GM19328 (cell line): ENCODE measurements at regions not wholly inside any gene's neighbourhood (a gene's known extent, or its start where the extent isn't known, plus 50 kb on each side); places are given as distances from the start of the nearest gene placed in this dataset.
A peak's percentile ranks its signal among the peaks of the same experiment; 100 is the strongest.
"Not testable (repeated sequence)": the region's sequence is repeated elsewhere in the genome, so short reads cannot be mapped to it uniquely, and the experiment has no call there.

Source experiments
- ATAC-seq: cut with Tn5 transposase; IDR thresholded peaks from one replicate; pipeline ENCODE4 v1.9.1; 2021; ENCODE audit warnings: mild to moderate bottlenecking, moderate library complexity; ENCODE audit not compliant: unreplicated experiment

DNA sequence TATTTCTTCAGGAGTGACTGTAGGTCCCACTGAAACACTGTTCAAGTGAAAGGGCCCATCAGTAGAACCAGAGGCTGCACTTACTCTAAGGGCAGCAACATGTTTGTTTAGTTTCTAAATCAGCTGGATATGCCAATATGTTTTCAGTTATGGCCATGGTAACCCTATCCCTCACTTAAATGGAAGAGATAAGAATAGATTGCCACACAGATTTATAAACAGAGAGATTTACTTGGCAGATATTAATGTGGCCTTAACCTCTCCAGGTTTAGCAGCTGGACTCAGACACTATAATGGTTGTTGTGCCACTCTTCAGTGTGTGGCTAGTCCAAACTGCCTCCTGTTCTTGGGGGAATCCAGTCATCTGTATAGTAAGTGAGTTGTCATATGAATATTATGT, 354.1 kb downstream of the TEX13C start:
- ATAC-seq = no peak

DNA sequence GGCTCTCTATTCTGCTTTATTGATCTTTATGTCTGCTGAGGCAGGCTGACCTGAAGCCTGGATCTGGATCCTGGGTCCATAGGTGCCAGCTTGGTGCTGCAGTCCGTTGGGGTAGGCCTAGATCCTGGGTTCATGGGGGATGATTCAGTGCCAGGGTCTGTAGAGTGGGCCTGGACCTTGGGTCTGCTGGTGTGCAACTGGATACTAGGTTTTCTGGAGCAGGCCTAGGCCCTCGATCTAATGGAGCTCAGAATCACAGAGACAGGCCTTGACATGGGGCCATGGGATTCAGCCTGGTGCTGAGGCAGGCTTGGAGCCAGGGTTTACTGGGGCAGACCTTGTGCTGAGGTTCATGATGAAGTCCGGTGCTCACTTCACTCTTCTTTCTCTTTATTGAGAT, 358.6 kb downstream of the TEX13C start:
- no peak for ATAC-seq

DNA sequence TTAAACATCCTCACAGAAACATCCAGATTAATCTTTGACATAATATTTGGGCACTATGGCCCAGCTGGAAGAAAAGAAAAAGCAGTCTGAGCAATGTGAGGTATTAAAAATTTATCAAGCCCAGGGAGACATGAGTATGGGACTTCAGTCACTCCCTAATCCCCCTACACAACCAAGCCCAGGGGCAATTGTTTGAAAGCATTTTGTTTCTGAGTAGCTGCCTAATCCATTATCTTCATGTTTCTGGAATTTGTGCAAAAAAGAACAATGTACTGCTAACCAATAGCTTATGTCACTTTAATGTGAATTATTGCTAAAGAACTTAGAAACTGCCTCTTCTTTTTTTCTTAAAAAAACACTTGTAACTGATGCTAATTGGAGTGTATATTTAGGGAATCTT, 360.7 kb downstream of the TEX13C start:
- ATAC-seq = no peak

DNA sequence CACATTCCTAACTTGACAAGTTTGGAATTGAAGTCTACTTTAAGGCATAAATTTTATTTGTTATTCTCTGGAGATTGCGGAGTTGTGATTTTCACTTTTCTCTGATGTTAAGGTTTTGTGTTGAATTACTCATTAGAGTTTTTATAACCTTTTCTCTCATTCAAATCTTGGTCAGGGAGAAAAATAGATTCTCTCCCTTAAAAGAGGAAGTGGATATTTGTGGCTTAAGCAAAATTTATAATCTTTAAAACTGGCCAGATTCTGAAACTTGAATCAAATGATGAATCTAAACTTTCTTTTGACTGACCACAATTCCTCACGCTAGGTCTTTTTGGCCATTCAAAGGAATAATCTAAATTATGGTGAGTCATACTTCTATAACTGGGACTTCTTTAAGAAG, 361.4 kb downstream of the TEX13C start:
- ATAC-seq = peak; percentile 27

DNA sequence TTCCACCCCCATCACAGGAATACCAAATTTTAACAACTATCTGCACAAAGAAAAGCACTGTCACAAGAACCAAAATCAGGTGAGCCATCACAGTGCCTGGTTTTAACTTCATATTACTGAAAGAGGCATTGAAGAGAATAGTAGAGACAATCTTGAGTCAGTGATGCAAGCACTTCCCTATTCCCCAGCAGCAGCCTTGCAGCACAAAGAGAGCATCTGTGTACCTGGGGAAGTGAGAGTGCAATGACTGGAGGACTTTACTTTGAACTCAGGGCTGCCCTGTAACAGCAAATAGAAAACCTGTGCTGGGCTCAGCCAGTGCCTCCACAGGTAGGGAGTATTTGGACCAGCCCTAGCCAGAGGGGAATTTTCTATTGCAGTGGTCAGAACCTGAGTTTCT, 361.8 kb downstream of the TEX13C start:
- ATAC-seq = peak; percentile 78

DNA sequence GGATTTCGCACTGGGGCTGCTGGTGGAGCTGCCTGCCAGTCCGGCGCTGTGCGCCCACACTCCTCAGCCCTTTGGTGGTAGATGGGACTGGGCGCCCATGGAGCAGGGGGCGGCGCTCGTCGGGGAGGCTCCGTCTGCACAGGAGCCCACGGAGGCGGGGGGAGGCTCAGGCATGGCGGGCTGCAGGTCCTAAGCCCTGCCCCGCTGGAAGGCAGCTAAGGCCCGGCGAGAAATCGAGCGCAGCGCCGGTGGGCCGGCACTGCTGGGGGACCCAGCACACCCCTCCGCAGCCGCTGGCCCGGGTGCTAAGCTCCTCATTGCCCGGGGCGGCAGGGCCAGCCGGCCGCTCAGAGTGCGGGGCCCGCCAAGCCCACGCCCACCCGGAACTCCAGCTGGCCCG, 370.9 kb downstream of the TEX13C start:
- not testable (repeated sequence) for ATAC-seq

DNA sequence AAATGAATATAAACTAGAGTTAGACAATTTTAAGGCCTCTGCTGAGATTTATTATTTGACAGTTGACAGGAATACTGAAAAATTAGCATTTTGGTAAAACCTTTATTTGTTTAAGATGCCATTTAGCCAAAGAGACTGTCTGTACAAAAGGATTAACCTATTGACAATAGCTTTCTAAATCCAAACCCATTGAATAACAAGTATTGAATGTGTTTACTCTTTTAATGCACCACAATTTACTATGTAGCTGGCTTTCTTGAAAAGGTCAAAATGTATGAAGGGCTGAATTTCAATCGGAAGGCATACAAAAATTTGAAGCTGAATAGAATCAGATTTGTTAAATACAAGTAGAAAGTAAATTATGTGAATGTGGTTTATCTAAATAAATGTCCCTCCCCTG, 374.5 kb downstream of the TEX13C start:
- no peak for ATAC-seq

DNA sequence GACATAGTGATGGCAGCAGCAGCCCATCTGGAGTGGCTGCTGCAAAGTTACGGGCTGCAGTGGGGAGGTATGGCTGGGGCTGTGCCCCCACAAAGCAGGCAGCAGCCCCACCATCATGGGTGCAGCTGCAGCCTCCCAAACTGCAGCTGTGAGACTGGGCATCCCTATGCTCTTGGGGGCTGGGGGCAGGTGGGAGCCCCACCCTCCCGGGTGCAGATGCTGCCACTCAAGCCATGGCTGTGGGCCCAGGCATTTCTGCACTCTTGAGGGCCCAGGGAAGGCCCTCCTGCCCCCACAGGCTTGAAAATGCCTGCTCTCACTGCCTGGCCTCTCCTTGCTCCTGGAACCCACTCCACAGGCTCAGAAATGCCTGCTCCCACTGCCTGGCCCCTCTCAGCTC, 389.4 kb downstream of the TEX13C start:
- ATAC-seq = no peak

DNA sequence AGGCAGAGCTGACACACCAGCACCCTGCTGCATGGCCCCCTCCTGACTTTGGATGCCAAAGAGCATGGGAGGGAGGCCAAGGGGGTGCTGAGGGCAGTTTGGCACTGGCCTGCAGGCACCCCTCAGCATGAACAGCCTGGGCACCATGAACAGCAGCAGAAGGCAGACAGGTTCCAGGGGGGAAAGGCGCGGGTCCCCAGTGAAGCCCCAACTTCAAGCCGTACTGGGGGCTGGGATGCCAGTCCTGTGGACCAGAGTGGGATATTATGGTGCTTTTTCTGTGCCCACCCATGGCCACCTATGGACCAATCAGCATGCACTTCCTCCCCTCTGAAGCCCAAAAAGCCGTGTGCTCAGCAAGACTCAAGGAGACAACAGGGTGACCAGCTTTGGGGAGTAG, 389.9 kb downstream of the TEX13C start:
- no peak for ATAC-seq

DNA sequence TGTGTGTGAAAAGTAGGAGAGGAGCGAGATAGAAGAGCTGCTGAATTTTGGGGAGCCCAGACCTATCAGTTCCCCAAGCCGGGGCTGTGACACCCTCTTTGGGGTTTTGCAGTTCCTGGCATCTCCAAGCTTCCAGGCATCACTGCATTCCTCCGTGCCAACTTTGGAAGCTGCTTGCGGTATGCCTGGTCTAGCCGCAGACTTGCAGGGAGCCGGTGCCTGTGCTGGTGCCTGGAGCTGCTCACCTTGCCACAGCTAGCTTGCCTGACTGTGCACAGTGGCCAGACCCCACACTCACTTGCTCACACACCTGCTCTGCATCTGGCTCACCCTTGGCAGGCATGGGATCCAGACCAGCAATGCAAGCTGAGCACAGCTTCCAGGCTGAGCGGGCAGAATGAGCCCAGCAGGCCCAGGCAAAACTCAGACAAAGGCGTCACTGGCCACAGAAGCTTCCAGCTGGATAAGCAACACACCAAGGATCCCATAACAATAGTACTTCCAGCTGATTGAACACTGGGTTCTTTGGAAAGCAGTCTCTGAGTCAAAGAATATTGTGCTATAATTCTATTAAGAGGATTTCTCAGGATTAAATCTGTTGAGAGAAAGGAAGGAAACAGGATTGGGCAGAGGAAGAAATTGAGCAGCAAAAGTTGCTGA, 390.9 kb downstream of the TEX13C start:
- no peak for ATAC-seq

DNA sequence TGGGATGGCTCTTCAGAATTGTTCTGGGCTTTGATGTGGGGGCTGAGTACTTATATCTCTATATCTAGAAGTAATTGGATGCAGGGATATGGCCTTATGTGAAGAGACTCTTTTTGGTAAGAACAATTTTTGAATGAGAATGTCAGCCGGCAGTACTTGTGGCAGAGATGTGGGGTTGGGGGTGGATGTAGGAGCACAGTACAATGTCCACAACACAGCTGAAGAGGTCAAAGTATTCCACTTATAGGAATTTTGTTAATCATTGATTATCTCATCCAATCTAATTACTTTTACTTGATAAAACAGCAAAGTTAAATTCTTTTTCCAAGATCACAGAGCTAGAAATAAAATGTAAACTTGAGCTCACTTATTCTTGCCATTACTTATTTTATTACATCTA, 391.4 kb downstream of the TEX13C start:
- no peak for ATAC-seq

DNA sequence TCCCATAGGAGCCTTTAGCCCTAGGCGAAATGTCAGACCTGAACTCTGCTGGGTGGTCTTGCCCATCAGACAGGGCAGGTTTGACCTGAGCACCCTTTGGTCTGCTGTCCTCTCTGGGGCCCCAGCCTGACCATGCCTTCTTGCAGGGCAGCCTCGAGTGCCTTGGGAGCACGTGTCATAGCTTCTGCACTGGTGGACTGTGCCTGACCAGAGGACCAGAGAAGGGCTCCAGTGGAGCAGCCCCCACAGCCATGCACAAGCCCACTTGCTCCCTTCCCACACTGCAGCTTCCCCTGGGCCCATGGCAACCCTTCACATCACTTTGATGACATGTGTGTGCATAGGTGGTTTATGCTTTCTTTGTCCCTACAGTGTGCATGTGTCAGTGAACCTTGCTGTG, 394.0 kb downstream of the TEX13C start:
- ATAC-seq = no peak

DNA sequence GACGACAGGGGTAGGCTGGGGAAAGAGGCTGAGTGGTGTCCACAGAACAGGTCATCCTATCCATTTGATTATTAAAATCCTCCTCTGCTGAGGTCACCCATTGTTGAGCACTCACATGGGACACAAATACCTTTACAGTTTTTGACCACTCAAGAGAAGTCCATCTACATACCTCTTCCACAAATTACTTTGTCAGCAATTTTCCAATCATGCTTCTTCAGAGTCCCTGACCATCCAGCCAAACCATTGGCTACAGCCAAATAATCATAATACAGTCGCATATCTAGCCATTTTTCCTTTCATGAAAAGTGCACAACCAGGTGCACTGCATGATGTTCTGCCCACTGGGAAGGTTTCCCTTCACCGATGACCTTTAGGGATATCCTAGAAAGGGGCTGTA, 407.4 kb downstream of the TEX13C start:
- ATAC-seq = no peak

DNA sequence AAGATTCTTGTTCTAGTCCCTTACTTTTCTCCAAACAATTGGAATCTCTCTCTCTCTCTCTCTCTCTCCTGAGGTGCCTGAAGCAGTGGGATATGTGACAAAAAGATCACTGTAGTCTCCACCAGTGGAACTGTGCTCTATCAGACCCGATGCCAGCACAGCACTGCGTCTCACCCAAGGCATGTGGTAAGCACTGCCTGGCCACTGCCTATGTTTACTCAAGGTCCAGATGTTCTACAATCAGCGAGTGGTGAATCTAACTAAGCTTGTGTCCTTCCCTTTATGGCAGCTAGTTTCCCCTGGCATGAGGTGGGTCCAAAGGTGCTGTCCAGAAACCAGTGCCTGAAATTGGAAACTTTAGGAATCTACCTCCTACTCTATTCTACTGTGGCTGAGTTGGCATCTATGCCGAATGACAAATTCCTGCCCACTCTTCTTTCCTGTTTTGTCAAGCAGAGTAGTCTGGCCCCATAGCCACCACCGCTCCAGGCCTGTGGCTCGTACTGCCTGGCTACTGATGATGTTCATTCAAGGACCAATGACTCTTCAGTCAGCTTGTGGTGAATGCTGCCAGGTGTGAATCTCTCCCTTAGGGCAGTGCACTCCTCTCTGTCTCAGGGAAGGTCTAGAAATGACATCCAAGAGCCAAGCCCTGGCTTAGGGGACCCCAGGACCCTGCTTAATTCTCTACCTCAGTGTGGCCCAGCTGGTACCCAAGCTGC, 416.5 kb downstream of the TEX13C start:
- ATAC-seq = no peak

DNA sequence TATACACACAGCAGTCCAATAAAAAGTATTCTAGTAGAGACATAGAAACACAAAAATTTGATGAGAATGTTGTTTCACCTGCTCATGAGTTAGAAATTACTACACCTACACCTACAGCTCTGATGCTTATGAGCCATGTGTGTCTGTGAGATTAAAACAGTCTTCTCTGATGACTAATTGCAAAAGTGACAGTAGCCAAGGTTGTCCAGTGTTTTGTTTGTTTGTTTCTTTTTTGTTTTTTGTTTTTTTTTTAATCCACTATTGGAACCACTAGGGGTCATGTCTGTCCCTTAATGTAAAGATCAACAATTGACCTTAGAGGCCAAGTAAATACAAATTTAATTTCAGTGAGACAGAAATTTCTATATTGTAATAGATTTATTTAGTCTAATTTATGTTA, 423.1 kb downstream of the TEX13C start:
- no peak for ATAC-seq

DNA sequence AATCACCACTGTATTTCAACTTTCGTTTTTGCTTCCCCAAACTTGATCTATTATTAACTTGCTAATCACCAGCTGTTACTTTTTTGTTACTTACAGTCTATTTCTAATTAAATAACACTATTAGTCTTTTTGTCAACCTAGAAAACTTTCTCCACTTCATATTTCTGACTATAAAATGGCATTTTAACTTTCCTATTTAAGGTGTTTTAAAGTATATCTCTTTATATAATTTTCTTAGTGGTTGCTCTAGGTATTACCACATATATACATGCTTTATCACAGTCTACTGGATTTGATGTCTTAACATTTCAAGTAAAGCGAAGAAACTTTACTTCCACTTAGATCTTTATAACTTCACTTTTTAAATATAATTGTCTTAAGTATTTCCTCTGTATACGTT, 421.2 kb downstream of the DCAF12L2 start:
- ATAC-seq = no peak

DNA sequence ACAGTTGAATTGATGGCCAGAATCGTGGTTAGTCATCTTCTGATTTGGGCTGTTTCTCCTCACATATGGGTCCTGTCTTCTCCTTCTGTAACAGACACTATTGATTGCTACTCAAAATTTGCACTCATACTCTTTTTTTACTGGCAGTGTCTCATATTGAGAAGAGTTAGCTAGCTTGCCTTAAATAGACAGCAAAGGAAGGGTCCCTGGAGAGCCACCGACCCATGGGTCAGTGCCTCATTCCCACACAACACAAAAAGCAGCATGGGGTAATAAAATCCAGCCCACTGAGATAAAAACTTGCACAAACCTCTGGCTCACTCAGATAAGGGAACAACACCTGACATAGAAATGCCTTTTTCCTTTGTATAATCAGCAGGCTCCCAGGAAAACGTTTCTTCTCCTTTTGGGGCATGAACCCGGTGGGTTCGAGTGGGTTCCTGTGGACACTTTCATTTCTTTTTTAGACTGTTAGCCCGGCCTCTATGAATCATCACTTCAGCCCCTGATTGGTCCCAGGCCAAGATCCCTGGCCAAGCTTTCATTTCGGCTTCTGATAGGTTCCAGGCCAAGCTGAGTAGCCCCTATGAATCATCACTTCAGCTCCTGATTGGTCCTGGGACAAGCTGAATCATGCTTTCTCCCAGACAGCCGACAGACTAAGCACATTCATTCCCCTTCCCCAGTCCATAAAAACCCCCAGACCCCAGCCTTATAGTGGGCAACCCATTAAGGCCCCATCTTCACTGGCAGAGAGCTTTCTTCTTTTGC, 408.1 kb downstream of the DCAF12L2 start:
- ATAC-seq = no peak

DNA sequence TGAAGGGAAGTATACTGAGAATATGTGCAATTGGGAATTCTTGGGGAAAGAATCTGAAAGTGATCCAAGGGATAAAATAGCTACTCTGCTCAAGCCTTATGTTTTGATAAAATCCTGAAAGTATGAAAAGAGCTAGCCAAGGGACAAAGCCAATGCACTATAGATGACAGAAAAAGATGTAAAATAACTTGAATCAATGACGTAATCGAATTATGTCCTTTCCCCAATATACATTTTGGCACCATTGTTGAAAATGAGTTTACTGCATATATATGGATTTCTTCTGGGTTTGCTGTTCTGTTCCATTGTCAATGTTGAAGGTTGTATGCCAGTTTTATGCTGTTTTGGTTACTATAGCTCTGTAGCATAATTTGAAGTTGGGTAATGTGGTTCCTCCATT, 407.3 kb downstream of the DCAF12L2 start:
- no peak for ATAC-seq

DNA sequence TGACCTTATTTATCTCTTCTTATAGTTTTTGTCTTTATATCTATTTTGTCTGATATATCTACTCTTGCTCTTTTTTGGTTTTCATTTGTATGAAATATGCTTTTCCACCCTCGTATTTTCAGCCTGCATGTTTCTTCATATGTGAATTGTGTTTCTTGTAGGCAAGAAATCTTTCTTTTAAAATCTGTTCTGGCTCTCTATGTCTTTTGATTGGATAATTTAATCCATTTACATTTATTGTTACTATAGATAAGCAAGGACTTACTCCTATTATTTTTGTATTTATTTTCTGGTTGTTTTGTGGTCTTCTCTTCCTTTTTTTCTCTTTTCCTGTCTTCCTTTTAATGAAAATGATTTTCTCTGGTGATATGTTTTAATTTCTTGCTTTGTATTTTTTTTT, 403.1 kb downstream of the DCAF12L2 start:
- no peak for ATAC-seq

DNA sequence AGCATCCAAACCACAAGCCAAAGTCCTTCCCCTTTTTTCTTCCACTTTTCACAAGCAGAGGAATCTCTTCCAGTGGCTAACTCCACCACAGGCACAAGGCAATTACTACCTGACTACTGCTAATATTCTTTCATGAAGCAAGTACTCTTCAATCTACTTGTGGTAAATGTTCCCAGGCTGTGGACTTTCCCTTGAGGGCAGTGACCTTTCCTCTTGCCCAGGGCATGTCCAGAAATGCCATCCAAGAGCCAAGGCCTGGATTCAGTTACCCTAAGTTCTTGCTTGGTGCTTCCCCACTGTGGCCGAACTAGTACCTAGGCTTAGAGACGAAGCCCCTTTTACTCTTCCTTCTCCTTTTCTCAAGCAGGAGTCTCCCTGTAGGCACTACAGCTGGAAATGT, 400.7 kb downstream of the DCAF12L2 start:
- ATAC-seq = no peak

DNA sequence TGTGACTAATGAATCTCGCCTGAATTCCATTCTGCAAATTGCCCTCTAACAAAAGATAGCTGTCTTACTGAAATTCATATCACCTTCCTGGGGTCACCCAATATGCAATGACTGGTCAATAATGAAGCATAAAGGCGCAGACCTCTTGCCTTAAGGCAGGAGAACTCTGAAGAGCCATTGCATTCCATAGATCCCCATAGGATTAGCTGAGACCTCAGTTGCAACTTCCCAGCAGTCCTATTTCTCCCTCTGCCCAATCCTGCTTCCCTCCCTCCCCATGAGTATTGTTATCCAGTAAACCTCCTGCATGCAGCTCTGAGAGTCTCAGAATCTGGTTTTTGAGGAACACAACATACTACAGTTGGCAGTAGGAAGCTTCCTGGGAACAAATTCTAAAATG, 396.5 kb downstream of the DCAF12L2 start:
- no peak for ATAC-seq

DNA sequence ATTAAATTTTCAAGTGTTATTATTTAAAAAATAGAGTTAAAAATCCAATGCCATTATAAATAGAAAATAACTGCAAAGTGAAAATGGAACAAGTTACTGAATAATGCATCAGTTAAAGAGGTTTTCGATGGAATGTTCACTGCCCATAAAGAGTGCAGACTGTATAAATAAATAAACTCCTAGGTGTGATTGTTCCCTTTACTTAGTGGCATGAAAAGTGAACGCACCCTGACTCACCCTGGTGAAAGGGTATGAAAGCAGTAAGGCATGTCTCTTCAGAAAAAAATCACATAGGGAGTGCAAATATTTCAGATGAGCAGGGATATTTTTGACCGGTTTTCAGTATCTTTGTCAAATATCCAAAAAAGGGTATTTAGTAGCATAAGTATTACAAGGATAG, 387.8 kb downstream of the DCAF12L2 start:
- ATAC-seq = no peak
